GM12891 (cell line): ENCODE measurements at regions not wholly inside any gene's neighbourhood (a gene's known extent, or its start where the extent isn't known, plus 50 kb on each side); places are given as distances from the start of the nearest gene placed in this dataset.
"Not testable (repeated sequence)": the region's sequence is repeated elsewhere in the genome, so short reads cannot be mapped to it uniquely, and the experiment has no call there.

Source experiments
- POLR2A ChIP-seq: IDR thresholded peaks from 2 replicates; pipeline ENCODE4 v1.6.1; 2011; ENCODE audit warnings: low read depth, low read length, control low read depth
- POLR2AphosphoS5 ChIP-seq: IDR thresholded peaks from 2 replicates; pipeline ENCODE4 v1.6.1; 2011; ENCODE audit warnings: low read depth, low read length, control low read depth
- TAF1 ChIP-seq: IDR thresholded peaks from 2 replicates; pipeline ENCODE4 v1.6.1; 2011; ENCODE audit warnings: low read depth, low read length, control low read depth

DNA sequence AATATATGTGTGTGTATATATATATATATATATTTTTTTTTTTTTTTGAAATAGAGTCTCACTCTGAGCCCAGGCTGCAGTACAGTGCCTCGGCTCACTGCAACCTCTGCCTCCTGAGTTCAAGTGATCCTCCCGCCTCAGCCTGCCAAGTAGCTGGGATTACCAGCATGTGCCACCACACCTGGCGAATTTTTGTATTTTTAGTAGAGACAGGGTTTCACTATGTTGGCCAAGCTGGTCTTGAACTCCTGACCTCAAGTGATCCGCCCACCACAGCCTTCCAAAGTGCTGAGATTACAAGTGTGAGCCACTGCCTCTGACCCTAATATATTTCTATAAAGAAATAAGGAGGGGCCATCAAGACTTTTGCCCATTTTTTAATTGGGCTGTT, 55.3 kb downstream of the CALML3 start:
- not testable (repeated sequence) for TF ChIP-seq POLR2A, POLR2AphosphoS5, TAF1
